K562 (cell line): ENCODE measurements at regions not wholly inside any gene's neighbourhood (a gene's known extent, or its start where the extent isn't known, plus 50 kb on each side); places are given as distances from the start of the nearest gene placed in this dataset.

Experiments used
- EP300 ChIP-seq: IDR thresholded peaks from 2 replicates; pipeline ENCODE4 v1.6.1; 2012; ENCODE audit warnings: low read length, improper control_type of control experiment
- MEF2A ChIP-seq: IDR thresholded peaks from 2 replicates; pipeline ENCODE4 v1.6.1; 2011; ENCODE audit warnings: low read depth, mild to moderate bottlenecking, low read length, moderate library complexity; ENCODE audit not compliant: control insufficient read depth
- NFE2 ChIP-seq: IDR thresholded peaks from 2 replicates; pipeline ENCODE4 v1.6.1; 2014; ENCODE audit warnings: antibody characterized with exemption, low read depth
- SP1 ChIP-seq: sonication (generic); formaldehyde crosslinking; IDR thresholded peaks from 2 replicates; pipeline ENCODE4 v1.8.1; 2022; ENCODE audit warnings: mild to moderate bottlenecking, missing genetic modification reagents
- TF ChIP-seq, protein P1 (sequence below): sonication (generic); formaldehyde crosslinking; IDR thresholded peaks from 2 replicates; pipeline ENCODE4 v1.8.0; 2022; ENCODE audit warnings: mild to moderate bottlenecking, missing genetic modification reagents
- TF ChIP-seq, protein P2 (sequence below), 2 experiments: fragments of 450-650 bp in 1 of 2; sonication (generic) in 1 of 2; formaldehyde crosslinking in 1 of 2; IDR thresholded peaks in 1 of 2; conservative IDR thresholded peaks in 1 of 2; 2 replicates each; pipeline versions ENCODE4 v1.6.1 to v1.8.1; 2016 to 2023; ENCODE audit warnings: mild to moderate bottlenecking in 2 of 2, moderate library complexity in 2 of 2, inconsistent platforms in 1 of 2, missing genetic modification reagents in 1 of 2

DNA sequence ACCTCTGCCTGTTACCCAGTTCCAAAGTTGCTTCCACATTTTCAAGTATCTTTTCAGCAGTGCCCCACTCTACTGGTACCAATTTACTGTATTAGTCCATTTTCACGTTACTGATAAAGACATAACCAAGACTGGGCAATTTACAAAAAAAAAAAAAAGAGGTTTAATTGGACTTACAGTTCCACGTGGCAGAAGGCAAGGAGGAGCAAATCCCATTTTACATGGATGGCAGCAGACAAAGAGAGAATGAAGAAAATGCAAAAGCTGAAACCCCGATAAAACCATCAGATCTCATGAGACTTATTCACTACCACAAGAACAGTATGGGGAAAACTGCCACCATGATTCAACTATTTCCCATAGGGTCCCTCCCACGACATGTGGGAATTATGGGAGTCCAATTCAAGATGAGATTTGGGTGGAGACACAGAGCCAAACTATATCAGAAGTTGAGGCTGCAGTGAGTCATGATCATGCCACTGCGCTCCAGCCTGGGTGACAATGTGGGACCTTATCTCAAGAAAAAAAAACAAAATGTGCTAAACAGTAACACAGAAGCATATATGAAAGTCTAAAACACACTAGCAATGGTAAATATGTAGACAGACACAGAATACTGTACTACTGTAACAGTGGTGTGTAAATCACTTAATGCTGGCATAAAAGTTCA lies 190.3 kb upstream of the ZC3H12C start:
- no peak for TF ChIP-seq NFE2
- TF ChIP-seq, protein P1, sequence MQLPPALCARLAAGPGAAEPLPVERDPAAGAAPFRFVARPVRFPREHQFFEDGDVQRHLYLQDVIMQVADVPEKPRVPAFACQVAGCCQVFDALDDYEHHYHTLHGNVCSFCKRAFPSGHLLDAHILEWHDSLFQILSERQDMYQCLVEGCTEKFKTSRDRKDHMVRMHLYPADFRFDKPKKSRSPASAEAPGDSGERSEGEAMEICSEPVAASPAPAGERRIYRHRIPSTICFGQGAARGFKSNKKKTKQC (CRISPR knock-in tag): no peak
- TF ChIP-seq MEF2A: no peak
- no peak for TF ChIP-seq EP300
- TF ChIP-seq, protein P2, sequence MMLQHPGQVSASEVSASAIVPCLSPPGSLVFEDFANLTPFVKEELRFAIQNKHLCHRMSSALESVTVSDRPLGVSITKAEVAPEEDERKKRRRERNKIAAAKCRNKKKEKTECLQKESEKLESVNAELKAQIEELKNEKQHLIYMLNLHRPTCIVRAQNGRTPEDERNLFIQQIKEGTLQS (IDR thresholded peaks at IDR 0.05): peak; percentile 54
- TF ChIP-seq, protein P2 (CRISPR knock-in tag; conservative IDR thresholded peaks at IDR 0.05): no peak
- no peak for TF ChIP-seq SP1 (CRISPR knock-in tag)
